CD14-positive monocyte (primary cell): ENCODE measurements at regions not wholly inside any gene's neighbourhood (a gene's known extent, or its start where the extent isn't known, plus 50 kb on each side); places are given as distances from the start of the nearest gene placed in this dataset.

Source experiments
- DNase-seq, 3 donors: peaks; one replicate each; pipeline ENCODE4 v3.0.0-alpha.2; 2011 to 2022
- H2AFZ ChIP-seq: 2 replicates; pipeline ENCODE4 v1.6.0; 2012; ENCODE audit warnings: mild to moderate bottlenecking, low read depth, low read length, inconsistent platforms; ENCODE audit not compliant: insufficient read depth, poor library complexity, severe bottlenecking
- H3K27ac ChIP-seq, 2 donors: 1 replicate in 1 of 2; 2 replicates in 1 of 2; pipeline ENCODE4 v1.5.1; 2012 to 2013; ENCODE audit warnings: low read length in 2 of 2, control low read depth in 1 of 2, inconsistent platforms in 1 of 2, low read depth in 1 of 2, mild to moderate bottlenecking in 1 of 2
- H3K27me3 ChIP-seq, 2 donors: one replicate each; pipeline versions ENCODE4 v1.6.0 to v1.6.1; 2011 to 2013; ENCODE audit warnings: low read length in 2 of 2; ENCODE audit not compliant: control insufficient read depth in 2 of 2, insufficient read depth in 2 of 2
- H3K36me3 ChIP-seq, 2 donors: replicated peaks in 1 of 2; 1 replicate in 1 of 2; 2 replicates in 1 of 2; pipeline versions ENCODE4 v1.5.1 to v1.6.1; 2012 to 2013; ENCODE audit warnings: low read length in 2 of 2, control low read depth in 1 of 2, inconsistent platforms in 1 of 2, mild to moderate bottlenecking in 1 of 2; ENCODE audit not compliant: insufficient read depth in 2 of 2, control insufficient read depth in 1 of 2
- H3K4me1 ChIP-seq, 2 donors: 1 replicate in 1 of 2; 2 replicates in 1 of 2; pipeline versions ENCODE4 v1.5.1 to v1.6.1; 2012 to 2013; ENCODE audit warnings: low read length in 2 of 2, control low read depth in 1 of 2, inconsistent platforms in 1 of 2, mild to moderate bottlenecking in 1 of 2, moderate library complexity in 1 of 2; ENCODE audit not compliant: insufficient read depth in 2 of 2, control insufficient read depth in 1 of 2
- H3K4me2 ChIP-seq: replicated peaks from 2 replicates; pipeline ENCODE3; 2012; ENCODE audit warnings: low read length, moderate library complexity, mild to moderate bottlenecking; ENCODE audit not compliant: poor library complexity, severe bottlenecking; ENCODE audit errors: extremely low read depth
- H3K4me3 ChIP-seq, 3 experiments: fragments of 200-600 bp in 1 of 3; sonication (generic) in 1 of 3; replicated peaks in 1 of 3; 1 replicate in 2 of 3; 2 replicates in 1 of 3; pipeline ENCODE4 v1.5.1; 2011 to 2013; ENCODE audit warnings: low read length in 3 of 3, mild to moderate bottlenecking in 3 of 3, control low read depth in 2 of 3, low read depth in 2 of 3, inconsistent platforms in 1 of 3, moderate library complexity in 1 of 3
- H3K79me2 ChIP-seq: 2 replicates; pipeline ENCODE4 v1.6.0; 2012; ENCODE audit warnings: mild to moderate bottlenecking, control low read depth, inconsistent platforms, low read length, moderate library complexity; ENCODE audit not compliant: insufficient read depth
- H3K9ac ChIP-seq: 2 replicates; pipeline ENCODE4 v1.6.0; 2017; ENCODE audit warnings: low read length, mild to moderate bottlenecking; ENCODE audit not compliant: insufficient read depth, poor library complexity, severe bottlenecking
- H3K9me3 ChIP-seq, 2 donors: replicated peaks in 1 of 2; 1 replicate in 1 of 2; 2 replicates in 1 of 2; pipeline versions ENCODE4 v1.5.1 to v1.6.1; 2012 to 2013; ENCODE audit warnings: low read length in 2 of 2, control low read depth in 1 of 2; ENCODE audit not compliant: control insufficient read depth in 1 of 2, insufficient read depth in 1 of 2
- H4K20me1 ChIP-seq: 2 replicates; pipeline ENCODE4 v1.6.0; 2012; ENCODE audit warnings: mild to moderate bottlenecking, low read length, control low read depth, moderate library complexity; ENCODE audit not compliant: insufficient read depth
- H3K27ac Mint-ChIP-seq, 7 donors: one replicate each; pipeline ENCODE4 v1.8.0; 2020; ENCODE audit warnings: mild to moderate bottlenecking in 7 of 7, mixed read lengths in 7 of 7, moderate library complexity in 6 of 7, inconsistent platforms in 2 of 7
- H3K27me3 Mint-ChIP-seq, 3 donors: one replicate each; pipeline ENCODE4 v1.8.0; 2021 to 2022; ENCODE audit warnings: low read depth in 3 of 3, mild to moderate bottlenecking in 3 of 3, mixed read lengths in 3 of 3, moderate library complexity in 3 of 3, inconsistent platforms in 1 of 3
- H3K36me3 Mint-ChIP-seq, 2 donors: one replicate each; pipeline ENCODE4 v1.8.0; 2020; ENCODE audit warnings: mixed read lengths in 2 of 2, inconsistent platforms in 1 of 2, mild to moderate bottlenecking in 1 of 2
- H3K4me1 Mint-ChIP-seq: one replicate; pipeline ENCODE4 v1.8.0; 2020; ENCODE audit warnings: mild to moderate bottlenecking, mixed read lengths
- H3K4me3 Mint-ChIP-seq, 2 donors: one replicate each; pipeline ENCODE4 v1.8.0; 2020; ENCODE audit warnings: mild to moderate bottlenecking in 2 of 2, mixed read lengths in 2 of 2, moderate library complexity in 1 of 2
- H3K9me3 Mint-ChIP-seq, 7 donors: one replicate each; pipeline ENCODE4 v1.8.0; 2020 to 2022; ENCODE audit warnings: mixed read lengths in 7 of 7, mild to moderate bottlenecking in 6 of 7, moderate library complexity in 6 of 7, inconsistent platforms in 2 of 7
- WGBS: methylation state at CpG from one replicate; pipeline ENCODE4 v1.1.5; 2013; ENCODE audit warnings: missing lambda C conversion rate; ENCODE audit not compliant: insufficient coverage; 5-methylcytosine and 5-hydroxymethylcytosine counted together
- intact Hi-C, 2 donors: fragments of 100-400 bp; cut with micrococcal nuclease; formaldehyde crosslinking; loops; one replicate each; pipeline versions ENCODE4 v1.15.0 to v1.15.1; 2023
- TF ChIP-seq, protein P1 (sequence below): fragments of 200-600 bp; IDR thresholded peaks from one replicate; pipeline ENCODE4 v1.8.0; 2022; ENCODE audit warnings: antibody characterized with exemption, mild to moderate bottlenecking

GRCh38 chr6:151698931-151699700 lies 108.4 kb upstream of the ESR1 start:
- H3K9ac ChIP-seq = no peak overlapping the region
- Mint-ChIP-seq H3K4me1 (no peaks in the 10 kb centered on the region), H3K36me3 (no peaks in the 10 kb centered on the region), H3K4me3 (no peak overlapping the region), H3K9me3 (peaks cover 0 to 2% (median 0%) of the 10 kb centered on the region in 7 donors), H3K27ac (no peak overlapping the region), H3K27me3 (peaks cover 0 to 4% (median 1%) of the 10 kb centered on the region in 3 donors)
- WGBS = no CpG with 5 or more reads among the region's 5 CpGs
- H3K79me2 ChIP-seq = no peaks in the 10 kb centered on the region
- no peak overlapping the region for H2AFZ ChIP-seq
- no peaks in the 10 kb centered on the region for H3K27me3 ChIP-seq
- TF ChIP-seq, protein P1, sequence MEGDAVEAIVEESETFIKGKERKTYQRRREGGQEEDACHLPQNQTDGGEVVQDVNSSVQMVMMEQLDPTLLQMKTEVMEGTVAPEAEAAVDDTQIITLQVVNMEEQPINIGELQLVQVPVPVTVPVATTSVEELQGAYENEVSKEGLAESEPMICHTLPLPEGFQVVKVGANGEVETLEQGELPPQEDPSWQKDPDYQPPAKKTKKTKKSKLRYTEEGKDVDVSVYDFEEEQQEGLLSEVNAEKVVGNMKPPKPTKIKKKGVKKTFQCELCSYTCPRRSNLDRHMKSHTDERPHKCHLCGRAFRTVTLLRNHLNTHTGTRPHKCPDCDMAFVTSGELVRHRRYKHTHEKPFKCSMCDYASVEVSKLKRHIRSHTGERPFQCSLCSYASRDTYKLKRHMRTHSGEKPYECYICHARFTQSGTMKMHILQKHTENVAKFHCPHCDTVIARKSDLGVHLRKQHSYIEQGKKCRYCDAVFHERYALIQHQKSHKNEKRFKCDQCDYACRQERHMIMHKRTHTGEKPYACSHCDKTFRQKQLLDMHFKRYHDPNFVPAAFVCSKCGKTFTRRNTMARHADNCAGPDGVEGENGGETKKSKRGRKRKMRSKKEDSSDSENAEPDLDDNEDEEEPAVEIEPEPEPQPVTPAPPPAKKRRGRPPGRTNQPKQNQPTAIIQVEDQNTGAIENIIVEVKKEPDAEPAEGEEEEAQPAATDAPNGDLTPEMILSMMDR = no peak
- no peak overlapping the region for H3K4me3 ChIP-seq
- no peak overlapping the region for H3K4me2 ChIP-seq
- no peaks in the 10 kb centered on the region for H4K20me1 ChIP-seq
- H3K9me3 ChIP-seq = no peaks in the 10 kb centered on the region
- intact Hi-C loops = no loop called here
- H3K4me1 ChIP-seq = no peaks in the 10 kb centered on the region
- H3K27ac ChIP-seq = no peak overlapping the region
- H3K36me3 ChIP-seq = no peaks in the 10 kb centered on the region
- DNase-seq = no peak

DNA sequence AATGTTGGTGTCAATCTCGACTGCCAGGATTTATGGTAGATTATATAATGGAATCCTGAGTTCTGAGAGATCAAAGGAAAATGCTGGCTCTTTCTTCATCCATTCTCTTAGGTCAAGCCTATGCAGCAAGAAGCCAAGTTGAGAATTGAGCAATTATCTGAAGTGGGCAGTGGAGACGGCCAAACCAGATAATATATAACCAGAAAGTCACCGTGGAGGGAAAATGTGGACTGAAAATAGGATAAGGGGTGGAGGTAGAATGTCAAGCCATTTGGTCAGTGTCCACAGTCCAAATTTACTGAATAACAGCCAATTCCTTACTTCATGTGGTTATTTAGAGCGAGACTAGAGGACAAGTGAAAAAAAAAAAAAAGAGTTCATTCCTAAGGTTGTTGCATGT lies 107.8 kb upstream of the ESR1 start:
- H3K4me1 ChIP-seq = no peaks in the 10 kb centered on the region
- Mint-ChIP-seq H3K27ac (no peak overlapping the region), H3K36me3 (no peaks in the 10 kb centered on the region), H3K4me1 (no peaks in the 10 kb centered on the region), H3K4me3 (no peak overlapping the region), H3K27me3 (peaks cover 0 to 1% (median 1%) of the 10 kb centered on the region in 3 donors), H3K9me3 (peaks cover 0 to 2% (median 0%) of the 10 kb centered on the region in 7 donors)
- no CpG with 5 or more reads among the region's 4 CpGs for WGBS
- no peak overlapping the region for H3K9ac ChIP-seq
- H3K36me3 ChIP-seq = no peaks in the 10 kb centered on the region
- H3K9me3 ChIP-seq = no peaks in the 10 kb centered on the region
- H4K20me1 ChIP-seq = no peaks in the 10 kb centered on the region
- no peak overlapping the region for H3K4me2 ChIP-seq
- intact Hi-C loops = no loop called here
- no peak overlapping the region for H3K4me3 ChIP-seq
- DNase-seq = no peak
- no peak overlapping the region for H2AFZ ChIP-seq
- no peak overlapping the region for H3K27ac ChIP-seq
- TF ChIP-seq, protein P1 = no peak
- H3K79me2 ChIP-seq = no peaks in the 10 kb centered on the region
- H3K27me3 ChIP-seq = no peaks in the 10 kb centered on the region
